ENCODE measurements at regions not wholly inside any gene's neighbourhood (a gene's known extent, or its start where the extent isn't known, plus 50 kb on each side); places are given as distances from the start of the nearest gene placed in this dataset.

DNA sequence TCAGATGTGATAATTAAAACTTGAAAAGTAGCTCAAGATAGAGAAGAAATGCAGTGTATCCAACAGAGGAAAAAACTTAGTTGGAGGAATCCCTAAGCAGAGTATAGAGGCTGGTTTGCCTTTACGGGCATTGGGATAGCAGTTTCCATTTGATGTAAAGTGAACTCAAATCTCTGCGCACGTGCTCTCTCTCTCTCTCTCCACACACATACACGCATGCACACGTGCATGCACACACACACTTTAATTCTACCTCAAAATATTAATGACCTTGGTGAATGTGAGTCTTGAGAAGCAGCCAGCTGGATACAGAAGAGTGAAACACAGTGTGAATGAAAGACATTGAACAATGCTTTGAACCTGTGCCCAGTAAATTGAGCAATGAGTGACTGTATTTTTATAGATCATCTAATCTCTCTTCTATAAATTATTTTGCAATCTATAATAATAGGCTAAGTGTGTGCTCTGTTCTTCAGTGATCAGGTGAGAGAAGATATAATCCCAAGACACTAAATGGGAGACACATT lies 247.7 kb upstream of the FAM83B start:
- no peaks in the 10 kb centered on the region for H3K9me3 ChIP-seq (replicated peaks; ENCODE audit: control insufficient read depth, low read depth, low read length)
- H3K27ac ChIP-seq (ENCODE audit: low read length): no peak overlapping the region
- WGBS (ENCODE audit: insufficient coverage): no CpG with 5 or more reads among the region's 5 CpGs
- no peak for DNase-seq
- H3K36me3 ChIP-seq (ENCODE audit: control insufficient read depth, insufficient read depth, low read length): no peaks in the 10 kb centered on the region
- H3K4me1 ChIP-seq (ENCODE audit: control insufficient read depth, insufficient read depth, low read length): peaks cover 2% of the 10 kb centered on the region
- H3K4me3 ChIP-seq (ENCODE audit: low read length): no peak overlapping the region
- H3K27me3 ChIP-seq (ENCODE audit: control insufficient read depth, insufficient read depth, low read length): no peaks in the 10 kb centered on the region

DNA sequence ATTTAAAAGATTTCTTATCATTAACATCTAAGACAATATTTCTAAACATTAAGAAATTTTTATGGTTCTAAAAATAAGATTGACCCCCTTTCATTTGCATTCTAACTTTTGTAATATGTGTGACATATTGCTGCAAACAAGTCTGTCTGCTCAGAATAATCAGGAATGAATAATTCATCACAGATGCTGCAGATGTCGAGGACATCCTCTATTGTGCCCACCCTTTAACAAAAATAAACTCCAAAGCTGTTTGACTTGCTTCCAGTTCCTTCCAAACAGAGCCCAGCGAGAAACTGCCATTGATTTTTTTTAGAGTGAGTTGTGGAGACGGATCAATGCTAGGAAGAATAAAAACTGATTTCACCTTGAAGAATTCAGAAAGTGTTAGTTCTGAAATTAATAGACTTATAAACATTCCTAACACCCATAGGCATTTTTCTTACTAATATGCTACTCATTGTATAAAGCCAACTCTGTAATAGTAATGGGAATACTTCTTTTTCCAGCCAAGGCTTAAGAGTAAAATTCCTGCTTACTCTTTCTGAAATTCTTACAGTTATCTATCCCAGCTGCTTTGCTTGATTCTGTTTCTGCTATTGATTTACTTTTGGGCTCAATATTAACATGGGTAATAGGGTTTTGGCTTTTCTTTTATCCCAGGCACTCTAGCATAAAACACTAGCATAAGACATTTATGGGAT lies 244.8 kb upstream of the FAM83B start:
- peak; percentile 70 for DNase-seq
- Histone ChIP-seq H3K4me1 (ENCODE audit: control insufficient read depth, insufficient read depth, low read length) (peaks cover 2% of the 10 kb centered on the region), H3K9me3 (replicated peaks; ENCODE audit: control insufficient read depth, low read depth, low read length) (no peaks in the 10 kb centered on the region), H3K4me3 (ENCODE audit: low read length) (no peak overlapping the region), H3K36me3 (ENCODE audit: control insufficient read depth, insufficient read depth, low read length) (no peaks in the 10 kb centered on the region), H3K27me3 (ENCODE audit: control insufficient read depth, insufficient read depth, low read length) (no peaks in the 10 kb centered on the region), H3K27ac (ENCODE audit: low read length) (no peak overlapping the region)
- no CpG with 5 or more reads among the region's 3 CpGs for WGBS (ENCODE audit: insufficient coverage)

DNA sequence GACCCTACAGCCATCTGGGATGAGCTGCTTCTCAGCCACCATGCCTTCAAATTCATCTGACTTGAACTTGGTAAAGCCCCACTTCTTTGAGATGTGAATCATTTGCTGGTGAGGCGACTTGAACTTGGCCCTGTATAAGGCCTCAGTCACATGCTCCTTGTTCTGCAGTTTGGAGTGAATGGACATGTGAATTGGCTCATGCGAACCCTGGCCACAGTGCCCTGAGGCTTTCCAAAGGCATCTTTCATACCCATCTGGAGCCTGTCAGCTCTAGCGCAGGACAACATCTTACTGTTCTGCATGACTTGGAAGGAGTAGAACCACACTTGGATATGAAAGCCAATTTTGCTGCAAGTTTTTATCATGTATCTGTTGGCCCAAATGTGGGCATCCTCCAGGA lies 244.0 kb upstream of the FAM83B start:
- Histone ChIP-seq H3K27ac (ENCODE audit: low read length) (no peak overlapping the region), H3K9me3 (replicated peaks; ENCODE audit: control insufficient read depth, low read depth, low read length) (no peaks in the 10 kb centered on the region), H3K27me3 (ENCODE audit: control insufficient read depth, insufficient read depth, low read length) (no peaks in the 10 kb centered on the region), H3K4me1 (ENCODE audit: control insufficient read depth, insufficient read depth, low read length) (peaks cover 2% of the 10 kb centered on the region), H3K4me3 (ENCODE audit: low read length) (no peak overlapping the region), H3K36me3 (ENCODE audit: control insufficient read depth, insufficient read depth, low read length) (no peaks in the 10 kb centered on the region)
- DNase-seq: no peak
- no CpG with 5 or more reads among the region's 3 CpGs for WGBS (ENCODE audit: insufficient coverage)

DNA sequence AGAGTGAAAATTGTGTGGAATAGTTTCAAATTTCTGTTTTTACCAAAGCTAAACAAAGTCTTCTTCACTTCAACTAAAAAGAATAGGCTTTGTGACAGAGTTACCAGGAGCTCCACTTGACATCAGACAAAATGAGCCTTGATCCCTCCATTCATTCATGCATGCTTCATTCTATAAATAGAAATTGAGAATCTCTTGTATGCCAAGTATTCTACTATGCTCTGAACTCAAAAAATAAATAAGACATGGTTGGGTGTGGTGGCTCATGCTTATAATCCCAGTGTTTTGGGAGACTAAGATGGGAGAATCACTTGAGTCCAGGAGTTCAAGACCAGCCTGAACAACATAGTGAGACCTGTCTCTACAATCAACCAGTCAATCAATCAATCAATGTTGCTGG lies 236.6 kb upstream of the FAM83B start:
- DNase-seq: peak; percentile 16
- H3K27ac ChIP-seq (ENCODE audit: low read length): no peak overlapping the region

DNA sequence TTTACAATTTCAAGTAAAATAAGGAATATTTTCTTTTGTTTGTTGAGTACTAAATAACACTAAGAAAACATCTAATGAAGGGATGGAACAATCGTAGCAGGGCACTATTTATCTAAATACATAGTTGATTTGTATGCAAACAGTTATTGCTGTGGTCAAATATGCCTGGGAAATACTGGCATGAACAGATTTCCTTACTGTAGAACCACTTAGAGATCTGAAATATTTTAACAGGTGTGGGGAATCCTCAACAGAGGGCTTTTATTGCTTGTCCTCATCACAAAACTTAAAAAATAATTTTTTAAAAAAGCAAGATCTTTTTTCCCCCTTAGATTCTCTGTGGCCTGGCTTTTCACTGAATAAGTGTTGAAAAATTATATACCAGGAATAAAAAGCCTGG lies 233.0 kb upstream of the FAM83B start:
- Histone ChIP-seq H3K27ac (ENCODE audit: low read length) (no peak overlapping the region), H3K4me3 (ENCODE audit: low read length) (no peak overlapping the region), H3K36me3 (ENCODE audit: control insufficient read depth, insufficient read depth, low read length) (no peaks in the 10 kb centered on the region), H3K4me1 (ENCODE audit: control insufficient read depth, insufficient read depth, low read length) (peaks cover 11% of the 10 kb centered on the region), H3K27me3 (ENCODE audit: control insufficient read depth, insufficient read depth, low read length) (no peaks in the 10 kb centered on the region), H3K9me3 (replicated peaks; ENCODE audit: control insufficient read depth, low read depth, low read length) (no peaks in the 10 kb centered on the region)
- DNase-seq: peak; percentile 7
- WGBS (ENCODE audit: insufficient coverage): no CpG with 5 or more reads among the region's 1 CpG

More for the DNA sequence above, 236.6 kb upstream of the FAM83B start:
- no peak overlapping the region for H3K4me3 ChIP-seq (ENCODE audit: low read length)
- H3K9me3 ChIP-seq (replicated peaks; ENCODE audit: control insufficient read depth, low read depth, low read length): no peaks in the 10 kb centered on the region
- H3K27me3 ChIP-seq (ENCODE audit: control insufficient read depth, insufficient read depth, low read length): no peaks in the 10 kb centered on the region
- H3K36me3 ChIP-seq (ENCODE audit: control insufficient read depth, insufficient read depth, low read length): no peaks in the 10 kb centered on the region
- peaks cover 7% of the 10 kb centered on the region for H3K4me1 ChIP-seq (ENCODE audit: control insufficient read depth, insufficient read depth, low read length)

DNA sequence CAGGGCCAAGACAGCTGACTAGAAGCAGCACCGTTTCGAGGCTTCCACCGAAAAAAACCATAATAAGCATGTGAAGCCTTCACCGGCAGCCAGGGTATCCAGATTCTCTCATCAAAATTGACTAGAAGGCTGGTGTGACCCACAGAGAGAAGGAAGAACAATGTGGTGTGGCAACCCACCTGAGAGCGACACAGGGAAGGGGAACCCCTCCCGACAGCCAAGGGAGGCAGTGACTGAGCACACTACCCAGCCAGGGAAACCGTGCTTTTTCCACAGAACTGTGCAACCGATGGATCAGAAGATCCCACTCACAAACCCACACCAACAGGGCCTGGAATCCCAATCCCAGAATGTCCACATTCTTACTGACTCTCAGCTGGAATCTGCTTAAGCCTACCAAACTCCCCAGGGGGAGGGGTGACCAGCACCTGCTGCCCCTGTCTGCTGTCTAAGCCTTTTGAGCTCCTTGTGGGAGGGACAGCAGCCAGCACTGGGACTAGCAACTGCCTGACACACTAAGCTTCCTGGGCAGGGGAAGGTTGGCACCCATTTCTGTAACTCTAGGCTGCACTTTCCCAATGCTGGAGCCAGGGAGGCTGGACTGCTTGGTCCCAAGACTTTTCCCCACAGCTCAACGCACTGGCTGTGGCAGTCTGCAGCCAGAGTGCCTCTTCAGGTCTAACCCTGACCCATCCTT lies 231.9 kb upstream of the FAM83B start:
- Histone ChIP-seq H3K36me3 (ENCODE audit: control insufficient read depth, insufficient read depth, low read length) (no peaks in the 10 kb centered on the region), H3K9me3 (replicated peaks; ENCODE audit: control insufficient read depth, low read depth, low read length) (no peaks in the 10 kb centered on the region), H3K27me3 (ENCODE audit: control insufficient read depth, insufficient read depth, low read length) (no peaks in the 10 kb centered on the region), H3K4me3 (ENCODE audit: low read length) (no peak overlapping the region), H3K4me1 (ENCODE audit: control insufficient read depth, insufficient read depth, low read length) (peaks cover 11% of the 10 kb centered on the region), H3K27ac (ENCODE audit: low read length) (peak overlapping the region; percentile 25)
- peak; percentile 72 for DNase-seq
- 89% methylated on average over 7 of the region's 9 CpGs for WGBS (ENCODE audit: insufficient coverage)

DNA sequence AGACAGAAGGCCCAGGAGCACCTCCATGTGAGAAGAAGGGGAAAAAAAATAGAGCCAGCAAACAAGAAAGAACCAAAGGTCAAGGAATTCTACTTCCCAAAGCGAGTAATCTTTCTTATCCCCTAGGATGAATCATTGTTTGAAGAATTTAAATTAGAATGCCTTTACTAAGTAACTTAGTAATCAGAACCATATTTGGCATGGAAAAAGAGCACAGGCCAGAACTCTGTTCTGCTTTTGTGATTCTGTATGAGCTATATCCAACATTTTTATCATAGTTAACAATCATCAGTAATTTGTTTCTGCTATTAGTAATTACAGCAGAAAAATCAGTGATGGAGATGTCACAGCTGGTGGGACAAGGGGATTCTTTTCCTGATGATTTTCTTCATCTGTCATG lies 228.8 kb upstream of the FAM83B start:
- H3K36me3 ChIP-seq (ENCODE audit: control insufficient read depth, insufficient read depth, low read length): no peaks in the 10 kb centered on the region
- H3K4me3 ChIP-seq (ENCODE audit: low read length): no peak overlapping the region
- peak; percentile 47 for DNase-seq
- WGBS (ENCODE audit: insufficient coverage): no CpG with 5 or more reads among the region's 1 CpG
- H3K9me3 ChIP-seq (replicated peaks; ENCODE audit: control insufficient read depth, low read depth, low read length): no peaks in the 10 kb centered on the region
- H3K27ac ChIP-seq (ENCODE audit: low read length): no peak overlapping the region
- H3K27me3 ChIP-seq (ENCODE audit: control insufficient read depth, insufficient read depth, low read length): no peaks in the 10 kb centered on the region
- H3K4me1 ChIP-seq (ENCODE audit: control insufficient read depth, insufficient read depth, low read length): peaks cover 11% of the 10 kb centered on the region

DNA sequence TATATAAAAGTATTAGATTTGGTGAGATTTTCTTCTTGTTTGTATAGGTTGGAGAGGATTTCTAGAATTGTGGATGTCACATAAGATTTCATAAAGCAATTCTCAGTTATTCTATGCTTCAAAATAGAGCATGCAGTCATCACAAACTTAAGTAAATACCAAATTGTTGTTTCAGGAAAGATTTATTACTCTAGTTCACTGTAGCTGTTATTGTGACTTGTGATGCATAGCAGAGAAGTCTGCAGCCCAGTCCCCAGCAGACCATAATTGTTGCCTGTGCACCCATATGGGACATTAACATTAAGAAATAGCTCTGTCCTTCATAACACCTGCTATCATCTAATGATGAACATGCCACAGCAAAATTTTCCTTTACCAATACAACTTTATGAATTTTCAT lies 228.0 kb upstream of the FAM83B start:
- no peaks in the 10 kb centered on the region for H3K36me3 ChIP-seq (ENCODE audit: control insufficient read depth, insufficient read depth, low read length)
- no peaks in the 10 kb centered on the region for H3K27me3 ChIP-seq (ENCODE audit: control insufficient read depth, insufficient read depth, low read length)
- no peak overlapping the region for H3K4me3 ChIP-seq (ENCODE audit: low read length)
- H3K27ac ChIP-seq (ENCODE audit: low read length): no peak overlapping the region
- no peaks in the 10 kb centered on the region for H3K9me3 ChIP-seq (replicated peaks; ENCODE audit: control insufficient read depth, low read depth, low read length)
- DNase-seq: no peak
- H3K4me1 ChIP-seq (ENCODE audit: control insufficient read depth, insufficient read depth, low read length): peaks cover 11% of the 10 kb centered on the region

DNA sequence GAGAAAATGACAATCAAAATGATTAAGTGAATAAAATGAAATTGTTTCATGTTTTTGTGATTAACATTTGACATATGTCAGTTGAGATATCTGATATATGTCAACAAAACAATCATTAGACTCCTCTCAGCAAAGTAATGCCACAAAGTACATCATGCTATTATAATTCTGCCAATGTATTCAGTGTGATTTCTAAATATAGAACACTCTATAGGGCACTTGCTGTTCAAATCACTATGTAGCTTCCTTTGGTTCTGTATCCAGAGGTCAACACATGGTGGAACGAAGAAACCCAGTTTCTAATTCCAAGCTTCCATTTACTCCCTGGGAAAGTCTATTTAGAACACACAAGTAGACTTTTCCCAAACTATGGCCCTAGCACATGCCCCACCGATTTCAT lies 227.5 kb upstream of the FAM83B start:
- DNase-seq: no peak
- H3K27me3 ChIP-seq (ENCODE audit: control insufficient read depth, insufficient read depth, low read length): no peaks in the 10 kb centered on the region
- no peaks in the 10 kb centered on the region for H3K36me3 ChIP-seq (ENCODE audit: control insufficient read depth, insufficient read depth, low read length)
- H3K27ac ChIP-seq (ENCODE audit: low read length): no peak overlapping the region
- no peak overlapping the region for H3K4me3 ChIP-seq (ENCODE audit: low read length)
- 67% methylated on average over 1 of the region's 2 CpGs for WGBS (ENCODE audit: insufficient coverage)
- peaks cover 11% of the 10 kb centered on the region for H3K4me1 ChIP-seq (ENCODE audit: control insufficient read depth, insufficient read depth, low read length)
- no peaks in the 10 kb centered on the region for H3K9me3 ChIP-seq (replicated peaks; ENCODE audit: control insufficient read depth, low read depth, low read length)

DNA sequence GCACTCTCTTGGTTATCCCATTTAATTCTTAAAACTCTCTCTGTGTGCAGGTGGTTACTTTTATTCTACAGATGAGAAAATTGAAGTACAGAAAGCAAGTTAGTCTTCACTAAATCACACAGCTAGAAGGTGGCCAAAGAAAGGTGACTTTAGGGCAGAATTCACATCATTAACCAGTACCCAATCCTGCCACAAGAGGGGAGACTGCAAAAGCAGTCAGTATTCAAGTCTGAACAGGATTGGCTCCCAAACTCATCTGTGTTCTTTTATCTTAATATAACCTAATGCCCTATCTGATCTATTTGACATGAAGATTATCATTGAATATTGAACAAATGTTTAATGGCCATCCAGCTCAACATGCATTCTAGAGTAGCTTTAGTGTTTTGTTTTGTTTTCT lies 225.3 kb upstream of the FAM83B start:
- no peaks in the 10 kb centered on the region for H3K36me3 ChIP-seq (ENCODE audit: control insufficient read depth, insufficient read depth, low read length)
- no peak overlapping the region for H3K27ac ChIP-seq (ENCODE audit: low read length)
- no peak overlapping the region for H3K4me3 ChIP-seq (ENCODE audit: low read length)
- no peak for DNase-seq
- H3K4me1 ChIP-seq (ENCODE audit: control insufficient read depth, insufficient read depth, low read length): no peaks in the 10 kb centered on the region
- H3K9me3 ChIP-seq (replicated peaks; ENCODE audit: control insufficient read depth, low read depth, low read length): no peaks in the 10 kb centered on the region
- no peaks in the 10 kb centered on the region for H3K27me3 ChIP-seq (ENCODE audit: control insufficient read depth, insufficient read depth, low read length)
